Spleen (tissue), 11 donors: ENCODE measurements at regions not wholly inside any gene's neighbourhood (a gene's known extent, or its start where the extent isn't known, plus 50 kb on each side); places are given as distances from the start of the nearest gene placed in this dataset.
"Not testable (repeated sequence)": the region's sequence is repeated elsewhere in the genome, so short reads cannot be mapped to it uniquely, and the experiment has no call there.

Experiments used
- DNase-seq: peaks from one replicate; pipeline ENCODE4 v3.0.0-alpha.2; 2020
- H3K27ac ChIP-seq, 8 donors: fragments of 200-600 bp; sonication (generic) in 7 of 8; 1 replicate in 4 of 8; 2 replicates in 4 of 8; pipeline versions ENCODE4 v1.5.0 to v1.8.0; 2016 to 2021; ENCODE audit warnings: inconsistent platforms in 4 of 8, mild to moderate bottlenecking in 4 of 8, moderate library complexity in 1 of 8
- H3K27me3 ChIP-seq, 7 donors: fragments of 200-600 bp; sonication (generic) in 6 of 7; replicated peaks in 1 of 7; 1 replicate in 4 of 7; 2 replicates in 3 of 7; pipeline versions ENCODE4 v1.5.0 to v1.8.0; 2016 to 2021; ENCODE audit warnings: inconsistent platforms in 3 of 7, mild to moderate bottlenecking in 1 of 7
- H3K36me3 ChIP-seq, 6 donors: fragments of 200-600 bp; sonication (generic) in 5 of 6; 1 replicate in 4 of 6; 2 replicates in 2 of 6; pipeline versions ENCODE4 v1.5.0 to v1.8.0; 2016 to 2021; ENCODE audit warnings: inconsistent platforms in 2 of 6
- H3K4me1 ChIP-seq, 6 donors: fragments of 200-600 bp; sonication (generic) in 5 of 6; 1 replicate in 3 of 6; 2 replicates in 3 of 6; pipeline versions ENCODE4 v1.5.0 to v1.8.0; 2016 to 2021; ENCODE audit warnings: inconsistent platforms in 3 of 6
- H3K4me3 ChIP-seq, 8 donors: fragments of 200-600 bp; sonication (generic) in 7 of 8; 1 replicate in 4 of 8; 2 replicates in 4 of 8; pipeline versions ENCODE4 v1.5.0 to v1.8.0; 2016 to 2021; ENCODE audit warnings: inconsistent platforms in 4 of 8, mild to moderate bottlenecking in 4 of 8, moderate library complexity in 2 of 8
- H3K9me3 ChIP-seq, 8 donors: fragments of 200-600 bp; sonication (generic) in 7 of 8; 1 replicate in 4 of 8; 2 replicates in 4 of 8; pipeline versions ENCODE4 v1.5.0 to v1.8.0; 2016 to 2021; ENCODE audit warnings: inconsistent platforms in 4 of 8
- CTCF ChIP-seq, 11 experiments: fragments of 200-600 bp in 7 of 11; fragments of 450-650 bp in 4 of 11; sonication (generic) in 4 of 11; IDR thresholded peaks in 8 of 11; conservative IDR thresholded peaks in 3 of 11; 1 replicate in 7 of 11; 2 replicates in 4 of 11; pipeline versions ENCODE4 v1.4.0 to v1.8.0; 2016 to 2021; ENCODE audit warnings: antibody characterized with exemption in 11 of 11, inconsistent platforms in 4 of 11, mild to moderate bottlenecking in 1 of 11
- POLR2A ChIP-seq, 3 donors: fragments of 450-650 bp; IDR thresholded peaks; one replicate each; pipeline ENCODE4 v1.5.1; 2017; ENCODE audit warnings: antibody characterized with exemption in 3 of 3, mild to moderate bottlenecking in 1 of 3
- POLR2AphosphoS5 ChIP-seq, 3 donors: sonication (generic); formaldehyde crosslinking; IDR thresholded peaks; one replicate each; pipeline ENCODE4 v1.5.1; 2017; ENCODE audit warnings: antibody characterized with exemption in 3 of 3
- WGBS, 5 donors: extraction: QIAGEN DNeasy Blood & Tissue Kit in 3 of 5; methylation state at CpG; one replicate each; pipeline versions ENCODE4 v1.1.5 to v1.1.7; 2013 to 2018; 5-methylcytosine and 5-hydroxymethylcytosine counted together
- intact Hi-C: fragments of 100-400 bp; cut with DNase I; formaldehyde crosslinking; loops from one replicate; pipeline ENCODE4 v1.15.0; 2023; ENCODE audit warnings: low total_unique reads
- donor health status: healthy with polysubstance abuse.
- donor health status: DM: no; HTN: no; CAD: no; lungs with moderate emphysema.
- donor health status: DM: no; HTN: no; CAD: no.
- donor health status: Bipolar disorder and iron deficiency.
- donor health status: healthy.
- donor health status: DM: no; HTN: no; CAD: no.
- donor health status: DM: yes; HTN: yes; CAD: no.

GRCh38 chr14:86129426-86129825 is 599.5 kb downstream of the FLRT2 start:
- no peak for TF ChIP-seq POLR2AphosphoS5 (IDR thresholded peaks at IDR 0.05)
- TF ChIP-seq POLR2A (IDR thresholded peaks at IDR 0.05), result no peak
- TF ChIP-seq CTCF (IDR thresholded peaks at IDR 0.05 in 8 of 11, conservative IDR thresholded peaks at IDR 0.05 in 3 of 11), result no peak
- intact Hi-C loops, result no loop called here
- peak; percentile 18 for DNase-seq
- no peaks in the 10 kb centered on the region for H3K27me3 ChIP-seq
- peaks cover 0 to 19% (median 2%) of the 10 kb centered on the region in 6 donors for H3K36me3 ChIP-seq
- WGBS, 5 donors, result 61 to 69% (median 65%) methylated on average over 1 of the region's 1 CpG
- no peak overlapping the region for H3K4me3 ChIP-seq
- no peak overlapping the region for H3K27ac ChIP-seq
- peaks cover 0 to 17% (median 0%) of the 10 kb centered on the region in 8 donors for H3K9me3 ChIP-seq
- no peaks in the 10 kb centered on the region for H3K4me1 ChIP-seq

GRCh38 chr14:86124328-86124727 is 594.4 kb downstream of the FLRT2 start:
- TF ChIP-seq CTCF (IDR thresholded peaks at IDR 0.05 in 8 of 11, conservative IDR thresholded peaks at IDR 0.05 in 3 of 11) (no peak), POLR2AphosphoS5 (IDR thresholded peaks at IDR 0.05) (no peak), POLR2A (IDR thresholded peaks at IDR 0.05) (no peak)
- Histone ChIP-seq H3K9me3 (peaks cover 0 to 9% (median 0%) of the 10 kb centered on the region in 8 donors), H3K4me1 (no peaks in the 10 kb centered on the region), H3K36me3 (peaks cover 0 to 13% (median 0%) of the 10 kb centered on the region in 6 donors), H3K4me3 (no peak overlapping the region), H3K27ac (no peak overlapping the region), H3K27me3 (no peaks in the 10 kb centered on the region)
- no peak for DNase-seq
- intact Hi-C loops, result no loop called here
- 76 to 90% (median 86%) methylated on average over 4 of the region's 4 CpGs for WGBS, 5 donors

GRCh38 chr14:86115972-86116371 is 586.0 kb downstream of the FLRT2 start:
- intact Hi-C loops, result no loop called here
- H3K36me3 ChIP-seq, result no peaks in the 10 kb centered on the region

GRCh38 chr14:86110871-86111270 is 580.9 kb downstream of the FLRT2 start:
- H3K4me1 ChIP-seq, result not testable (repeated sequence)
- 87 to 95% (median 90%) methylated on average over 13 of the region's 13 CpGs for WGBS, 5 donors

More at GRCh38 chr14:86115972-86116371, 586.0 kb downstream of the FLRT2 start:
- Histone ChIP-seq H3K4me1 (no peaks in the 10 kb centered on the region), H3K27ac (no peak overlapping the region), H3K4me3 (no peak overlapping the region), H3K27me3 (no peaks in the 10 kb centered on the region), H3K9me3 (peaks cover 0 to 42% (median 17%) of the 10 kb centered on the region in 8 donors)
- no peak for DNase-seq
- TF ChIP-seq POLR2A (IDR thresholded peaks at IDR 0.05) (no peak), POLR2AphosphoS5 (IDR thresholded peaks at IDR 0.05) (no peak), CTCF (IDR thresholded peaks at IDR 0.05 in 8 of 11, conservative IDR thresholded peaks at IDR 0.05 in 3 of 11) (no peak)
- WGBS, 5 donors, result 53 to 81% (median 75%) methylated on average over 1 of the region's 1 CpG

More at GRCh38 chr14:86110871-86111270, 580.9 kb downstream of the FLRT2 start:
- H3K27me3 ChIP-seq, H3K4me3 ChIP-seq, DNase-seq, H3K9me3 ChIP-seq, intact Hi-C loops, H3K36me3 ChIP-seq, H3K27ac ChIP-seq: not testable (repeated sequence)
